K562 (cell line): ENCODE measurements at regions not wholly inside any gene's neighbourhood (a gene's known extent, or its start where the extent isn't known, plus 50 kb on each side); places are given as distances from the start of the nearest gene placed in this dataset.

Experiments used
- ATAC-seq: fragments of 200-7000 bp; cut with Tn5 transposase; 3 replicates; pipeline ENCODE4 v1.9.1; 2020; ENCODE audit warnings: moderate library complexity
- BruUV-seq: library from RNA; stranded (reverse); fragments of 400-500 nt; replicated peaks from 2 replicates; lab custom pipeline; 2021; lab: Mats Ljungman, UMichigan
- CTCF ChIA-PET: fragments of 300-600 bp; formaldehyde crosslinking; extraction: SDS; loops from one replicate; lab custom pipeline; 2021; ENCODE audit warnings: low intra/inter-chr PET ratio; lab: Yijun Ruan, JAX
- POLR2A ChIA-PET: fragments of 300-600, 350-650 bp; sonication (Branson Sonifier 250); formaldehyde crosslinking; extraction: SDS; loops from one replicate; lab custom pipeline; 2021; ENCODE audit warnings: antibody characterized with exemption, inconsistent platforms; lab: Yijun Ruan, JAX
- DNase-seq, 4 experiments: peaks; one replicate each; pipeline versions ENCODE4 v3.0.0 to v3.0.0-alpha.2; 2011 to 2018; ENCODE audit warnings: low spot score in 3 of 4, mixed read lengths in 3 of 4; ENCODE audit errors: extremely low read depth in 1 of 4
- FAIRE-seq: peaks from 2 replicates; lab custom pipeline; 2011; peaks lifted over from hg19 to GRCh38; lab: Jason Lieb, UNC
- H2AFZ ChIP-seq: 2 replicates; pipeline ENCODE4 v1.6.0; 2011; ENCODE audit warnings: low read depth, low read length, control low read depth, inconsistent platforms
- H3K27ac ChIP-seq: fragments of 200-600 bp; 3 replicates; pipeline ENCODE4 v1.8.0; 2011; ENCODE audit warnings: low read depth, mild to moderate bottlenecking, control low read depth, inconsistent platforms, low read length, moderate library complexity, mixed read lengths; ENCODE audit errors: extremely low read depth
- H3K27me3 ChIP-seq, 2 experiments: fragments of 300-600 bp in 1 of 2; 2 replicates in 1 of 2; 3 replicates in 1 of 2; pipeline versions ENCODE4 v1.6.0 to v1.8.0; 2011; ENCODE audit warnings: inconsistent platforms in 2 of 2, low read length in 2 of 2, mild to moderate bottlenecking in 1 of 2, mixed read lengths in 1 of 2, moderate library complexity in 1 of 2; ENCODE audit not compliant: control insufficient read depth in 2 of 2, insufficient read depth in 2 of 2
- H3K36me3 ChIP-seq: fragments of 300-600 bp; 3 replicates; pipeline ENCODE4 v1.8.0; 2011; ENCODE audit warnings: mild to moderate bottlenecking, low read length, inconsistent platforms; ENCODE audit not compliant: control insufficient read depth, insufficient read depth
- H3K4me1 ChIP-seq, 2 experiments: fragments of 200-600 bp in 1 of 2; replicated peaks in 1 of 2; 2 replicates in 1 of 2; 3 replicates in 1 of 2; pipeline versions ENCODE4 v1.5.1 to v1.8.0; 2011; ENCODE audit warnings: inconsistent platforms in 2 of 2, low read length in 2 of 2, mild to moderate bottlenecking in 1 of 2, mixed read lengths in 1 of 2, moderate library complexity in 1 of 2; ENCODE audit not compliant: control insufficient read depth in 2 of 2, insufficient read depth in 2 of 2
- H3K4me2 ChIP-seq: 2 replicates; pipeline ENCODE4 v1.6.1; 2011; ENCODE audit warnings: low read length, control low read depth, inconsistent platforms, mixed read lengths; ENCODE audit not compliant: insufficient read depth
- H3K4me3 ChIP-seq: fragments of 200-600 bp; sonication (generic), shearing (Covaris generic); 2 replicates; pipeline ENCODE4 v1.5.1; 2016; ENCODE audit warnings: control low read depth, inconsistent platforms
- H3K79me2 ChIP-seq: fragments of 200-600 bp; 3 replicates; pipeline ENCODE4 v1.8.0; 2011; ENCODE audit warnings: low read length, inconsistent platforms; ENCODE audit not compliant: control insufficient read depth, insufficient read depth
- H3K9ac ChIP-seq, 2 experiments: 2 replicates each; pipeline versions ENCODE4 v1.6.0 to v1.6.1; 2011; ENCODE audit warnings: low read depth in 2 of 2, low read length in 2 of 2, control low read depth in 1 of 2, inconsistent platforms in 1 of 2, mild to moderate bottlenecking in 1 of 2, mixed read lengths in 1 of 2; ENCODE audit not compliant: insufficient read depth in 1 of 2
- H3K9me1 ChIP-seq: one replicate; pipeline ENCODE4 v1.6.0; 2011; ENCODE audit warnings: inconsistent platforms, mild to moderate bottlenecking, low read length, moderate library complexity; ENCODE audit not compliant: control insufficient read depth, insufficient read depth
- H3K9me3 ChIP-seq: replicated peaks from 2 replicates; pipeline ENCODE4 v1.5.1; 2011; ENCODE audit warnings: low read depth, low read length, inconsistent platforms; ENCODE audit not compliant: control insufficient read depth, insufficient read depth
- H4K20me1 ChIP-seq: replicated peaks from 2 replicates; pipeline ENCODE4 v1.6.1; 2011; ENCODE audit warnings: low read length, inconsistent platforms, mixed read lengths; ENCODE audit not compliant: control insufficient read depth, insufficient read depth
- CBFA2T3 ChIP-seq: fragments of 450-650 bp; IDR thresholded peaks from 2 replicates; pipeline ENCODE4 v1.6.1; 2017
- CBX8 ChIP-seq: fragments of 200-600 bp; sonication (generic); IDR thresholded peaks from 2 replicates; pipeline ENCODE4 v1.6.1; 2012; ENCODE audit warnings: borderline replicate concordance, mixed run types, low read depth, mild to moderate bottlenecking, moderate library complexity, mixed read lengths, low read length, control low read depth, inconsistent platforms; ENCODE audit not compliant: poor library complexity, severe bottlenecking; ENCODE audit errors: extremely low read depth
- DDX20 ChIP-seq: fragments of 450-650 bp; IDR thresholded peaks from 2 replicates; pipeline ENCODE4 v1.6.1; 2016; ENCODE audit warnings: missing genetic modification characterization, low read depth, mild to moderate bottlenecking, missing compliant biosample characterization, moderate library complexity
- EP400 ChIP-seq: fragments of 450-650 bp; IDR thresholded peaks from 2 replicates; pipeline ENCODE4 v1.6.1; 2017; ENCODE audit warnings: antibody characterized with exemption, mild to moderate bottlenecking, moderate library complexity
- EZH2 ChIP-seq: IDR thresholded peaks from 2 replicates; pipeline ENCODE4 v1.6.1; 2012; ENCODE audit warnings: low read depth, mild to moderate bottlenecking, inconsistent platforms, low read length, borderline replicate concordance
- GATA2 ChIP-seq: sonication (generic); formaldehyde crosslinking; IDR thresholded peaks from 2 replicates; pipeline ENCODE4 v1.4.0; 2020; ENCODE audit warnings: mild to moderate bottlenecking, missing genetic modification reagents
- HNRNPK ChIP-seq: fragments of 200-400 bp; formaldehyde crosslinking; IDR thresholded peaks from one replicate; pipeline ENCODE4 v1.6.1; 2018; ENCODE audit warnings: mild to moderate bottlenecking, low read depth, low read length; ENCODE audit not compliant: poor library complexity, severe bottlenecking
- KLF1 ChIP-seq: fragments of 450-650 bp; IDR thresholded peaks from 2 replicates; pipeline ENCODE4 v1.6.1; 2016; ENCODE audit warnings: missing genetic modification characterization, missing compliant biosample characterization
- POLR2B ChIP-seq: fragments of 450-650 bp; IDR thresholded peaks from 2 replicates; pipeline ENCODE4 v1.6.1; 2018; ENCODE audit warnings: low read depth; ENCODE audit not compliant: partially characterized antibody
- POLR2H ChIP-seq: IDR thresholded peaks from 2 replicates; pipeline ENCODE4 v1.6.1; 2016; ENCODE audit warnings: missing genetic modification characterization, low read depth, mild to moderate bottlenecking, control low read depth, missing compliant biosample characterization, moderate library complexity
- PURB ChIP-seq: sonication (generic); formaldehyde crosslinking; IDR thresholded peaks from 2 replicates; pipeline ENCODE4 v1.9.0; 2021; ENCODE audit warnings: low read depth, mild to moderate bottlenecking, missing genetic modification reagents
- RBBP5 ChIP-seq: fragments of 200-600 bp; sonication (generic); IDR thresholded peaks from 2 replicates; pipeline ENCODE4 v1.6.1; 2012; ENCODE audit warnings: borderline replicate concordance, mild to moderate bottlenecking, low read length, control low read depth, inconsistent platforms; ENCODE audit not compliant: insufficient read depth, poor library complexity, severe bottlenecking
- XRCC3 ChIP-seq: fragments of 450-650 bp; IDR thresholded peaks from 2 replicates; pipeline ENCODE4 v1.6.1; 2017; ENCODE audit warnings: mild to moderate bottlenecking, moderate library complexity
- ZNF133 ChIP-seq: fragments of 250-450 bp; sonication (Bioruptor Pico); IDR thresholded peaks from 2 replicates; pipeline ENCODE4 v1.4.0; 2020; ENCODE audit warnings: mild to moderate bottlenecking
- WGBS: fragments of 100-300 bp; shearing (Covaris generic); methylation state at CpG from one replicate; pipeline ENCODE4 v1.1.6; 2016; ENCODE audit warnings: low coverage, mixed read lengths; ENCODE audit not compliant: insufficient coverage; ENCODE audit errors: missing lambda C conversion rate; 5-methylcytosine and 5-hydroxymethylcytosine counted together
- in situ Hi-C: fragments of 300-500 bp; cut with MboI; formaldehyde crosslinking; loops from 4 replicates; pipeline ENCODE4 v1.15.0; 2018; ENCODE audit warnings: inconsistent platforms, mixed read lengths
- intact Hi-C: fragments of 100-400 bp; cut with micrococcal nuclease; formaldehyde crosslinking; loops from 2 replicates; pipeline ENCODE4 v1.14.2; 2022

- ATAC-seq, result no peak
- Histone ChIP-seq H3K27ac (no peak overlapping the region), H3K4me1 (no peaks in the 10 kb centered on the region), H3K9me3 (no peaks in the 10 kb centered on the region), H3K9me1 (no peaks in the 10 kb centered on the region), H3K36me3 (no peaks in the 10 kb centered on the region), H4K20me1 (no peaks in the 10 kb centered on the region), H3K79me2 (no peaks in the 10 kb centered on the region), H3K9ac (no peak overlapping the region), H3K4me3 (no peak overlapping the region), H3K27me3 (no peaks in the 10 kb centered on the region), H2AFZ (no peak overlapping the region), H3K4me2 (no peak overlapping the region)
- POLR2A ChIA-PET, result no interaction called here
- 5% methylated on average over 5 of the region's 5 CpGs for WGBS
- BruUV-seq, result no TSS peak
- CTCF ChIA-PET, result no interaction called here
- TF ChIP-seq EP400 (no peak), GATA2 (no peak), CBFA2T3 (no peak), POLR2H (tag) (no peak), ZNF133 (CRISPR knock-in tag) (no peak), DDX20 (tag) (no peak), XRCC3 (no peak), CBX8 (no peak), PURB (no peak), HNRNPK (no peak), RBBP5 (no peak), KLF1 (tag) (no peak), POLR2B (no peak), EZH2 (no peak)
- intact Hi-C loops, result no loop called here
- FAIRE-seq, result no peak
- no peak for DNase-seq
- in situ Hi-C loops, result no loop called here
Observed at GRCh38 chr9:79134654-79135053, 437.1 kb upstream of the TLE4 start.
